Loucy (cell line): ENCODE measurements at regions not wholly inside any gene's neighbourhood (a gene's known extent, or its start where the extent isn't known, plus 50 kb on each side); places are given as distances from the start of the nearest gene placed in this dataset.

Source experiments
- H2AFZ ChIP-seq: fragments of 200-600 bp; sonication (generic); 2 replicates; pipeline ENCODE4 v1.6.0; 2016; ENCODE audit warnings: antibody characterized with exemption, mild to moderate bottlenecking, low read length, moderate library complexity
- H3F3A ChIP-seq: fragments of 200-600 bp; 2 replicates; pipeline ENCODE4 v1.6.0; 2016; ENCODE audit warnings: antibody characterized with exemption, low read depth, mild to moderate bottlenecking
- H3K27me3 ChIP-seq: fragments of 200-600 bp; sonication (generic); 2 replicates; pipeline ENCODE4 v1.6.1; 2014; ENCODE audit warnings: low read length, mild to moderate bottlenecking; ENCODE audit not compliant: insufficient read depth, poor library complexity, severe bottlenecking
- H3K36me3 ChIP-seq: fragments of 200-600 bp; sonication (generic); 2 replicates; pipeline ENCODE4 v1.6.1; 2016; ENCODE audit warnings: low read length; ENCODE audit not compliant: insufficient read depth
- H3K4me1 ChIP-seq: fragments of 200-600 bp; sonication (generic); 2 replicates; pipeline ENCODE4 v1.5.1; 2014; ENCODE audit warnings: low read length, mild to moderate bottlenecking; ENCODE audit not compliant: insufficient read depth, poor library complexity, severe bottlenecking
- H3K4me2 ChIP-seq: fragments of 200-600 bp; sonication (generic); 2 replicates; pipeline ENCODE4 v1.6.0; 2014; ENCODE audit warnings: antibody characterized with exemption, low read length, low read depth, mild to moderate bottlenecking; ENCODE audit not compliant: poor library complexity, severe bottlenecking
- H3K4me3 ChIP-seq: fragments of 200-600 bp; sonication (generic); 2 replicates; pipeline ENCODE4 v1.5.1; 2014; ENCODE audit warnings: low read length, mild to moderate bottlenecking, mixed read lengths; ENCODE audit not compliant: poor library complexity, severe bottlenecking
- H3K79me2 ChIP-seq: fragments of 200-600 bp; sonication (generic); 2 replicates; pipeline ENCODE4 v1.6.1; 2014; ENCODE audit warnings: low read length; ENCODE audit not compliant: insufficient read depth
- H3K9ac ChIP-seq: fragments of 200-600 bp; sonication (generic); 2 replicates; pipeline ENCODE4 v1.6.0; 2014; ENCODE audit warnings: mild to moderate bottlenecking, low read depth, low read length, moderate library complexity; ENCODE audit not compliant: poor library complexity, severe bottlenecking
- H3K9me2 ChIP-seq: fragments of 200-600 bp; sonication (generic); replicated peaks from 2 replicates; pipeline ENCODE4 v1.6.1; 2016; ENCODE audit warnings: low read depth, low read length, mixed read lengths
- H3K9me3 ChIP-seq: fragments of 200-600 bp; sonication (generic); 2 replicates; pipeline ENCODE4 v1.6.1; 2014; ENCODE audit warnings: mild to moderate bottlenecking, antibody characterized with exemption, low read length, low read depth; ENCODE audit not compliant: insufficient read depth
- H4K20me1 ChIP-seq: fragments of 200-600 bp; sonication (generic); 2 replicates; pipeline ENCODE4 v1.6.0; 2014; ENCODE audit warnings: antibody characterized with exemption, low read length, mild to moderate bottlenecking; ENCODE audit not compliant: insufficient read depth, poor library complexity, severe bottlenecking
- EZH2phosphoT487 ChIP-seq: fragments of 200-600 bp; IDR thresholded peaks from 2 replicates; pipeline ENCODE4 v1.6.1; 2018; ENCODE audit warnings: antibody characterized with exemption, mild to moderate bottlenecking, moderate library complexity, borderline replicate concordance
- TF ChIP-seq, protein P1 (sequence below): fragments of 200-600 bp; sonication (generic); conservative IDR thresholded peaks from 2 replicates; pipeline ENCODE4 v1.5.1; 2014; ENCODE audit warnings: mild to moderate bottlenecking, antibody characterized with exemption, low read length

DNA sequence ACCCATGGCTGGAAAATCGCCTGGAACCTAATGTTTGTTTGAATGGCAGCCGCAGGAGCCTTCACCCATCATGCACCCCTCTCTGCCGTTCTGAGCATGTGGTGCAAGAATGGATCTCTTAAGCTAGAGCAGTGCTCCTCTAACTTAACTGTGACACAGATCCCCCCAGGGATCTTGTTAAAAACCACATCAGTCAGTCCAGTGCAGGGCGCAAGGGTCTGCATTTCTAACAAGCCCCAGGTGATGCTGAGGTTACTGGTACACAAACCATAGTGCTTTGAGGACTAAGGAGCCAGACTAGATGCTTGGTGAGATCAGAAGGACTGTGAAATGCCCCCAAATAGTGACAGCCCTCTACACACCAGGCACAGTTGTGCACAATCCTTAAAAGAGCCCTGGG is 87.1 kb upstream of the KCTD1 start:
- Histone ChIP-seq H3K9ac (no peak overlapping the region), H3K27me3 (no peaks in the 10 kb centered on the region)

DNA sequence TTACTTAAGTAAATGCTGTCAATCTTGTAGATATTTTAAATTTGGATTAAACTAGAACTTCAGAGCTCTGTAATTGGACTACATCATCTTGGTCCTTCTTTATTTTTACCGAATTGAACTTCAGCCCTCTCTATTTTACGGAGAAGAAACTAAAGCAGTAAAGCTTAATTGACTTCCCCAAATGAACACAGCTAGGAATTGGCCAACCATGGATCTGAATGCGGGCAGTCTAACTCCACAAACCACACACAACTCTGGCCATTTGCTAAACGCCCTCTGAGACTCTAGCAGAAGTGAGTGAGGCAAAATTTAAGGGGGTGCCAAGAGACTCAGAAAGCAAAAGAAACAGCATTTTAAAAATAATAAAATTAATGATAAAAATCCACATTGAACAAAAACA is 86.3 kb upstream of the KCTD1 start:
- no peaks in the 10 kb centered on the region for H3K79me2 ChIP-seq
- H3K9ac ChIP-seq, result no peak overlapping the region
- TF ChIP-seq, protein P1, sequence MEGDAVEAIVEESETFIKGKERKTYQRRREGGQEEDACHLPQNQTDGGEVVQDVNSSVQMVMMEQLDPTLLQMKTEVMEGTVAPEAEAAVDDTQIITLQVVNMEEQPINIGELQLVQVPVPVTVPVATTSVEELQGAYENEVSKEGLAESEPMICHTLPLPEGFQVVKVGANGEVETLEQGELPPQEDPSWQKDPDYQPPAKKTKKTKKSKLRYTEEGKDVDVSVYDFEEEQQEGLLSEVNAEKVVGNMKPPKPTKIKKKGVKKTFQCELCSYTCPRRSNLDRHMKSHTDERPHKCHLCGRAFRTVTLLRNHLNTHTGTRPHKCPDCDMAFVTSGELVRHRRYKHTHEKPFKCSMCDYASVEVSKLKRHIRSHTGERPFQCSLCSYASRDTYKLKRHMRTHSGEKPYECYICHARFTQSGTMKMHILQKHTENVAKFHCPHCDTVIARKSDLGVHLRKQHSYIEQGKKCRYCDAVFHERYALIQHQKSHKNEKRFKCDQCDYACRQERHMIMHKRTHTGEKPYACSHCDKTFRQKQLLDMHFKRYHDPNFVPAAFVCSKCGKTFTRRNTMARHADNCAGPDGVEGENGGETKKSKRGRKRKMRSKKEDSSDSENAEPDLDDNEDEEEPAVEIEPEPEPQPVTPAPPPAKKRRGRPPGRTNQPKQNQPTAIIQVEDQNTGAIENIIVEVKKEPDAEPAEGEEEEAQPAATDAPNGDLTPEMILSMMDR, result no peak
- TF ChIP-seq EZH2phosphoT487, result no peak
- peaks cover 14% of the 10 kb centered on the region for H3K4me1 ChIP-seq
- no peaks in the 10 kb centered on the region for H3K36me3 ChIP-seq
- no peak overlapping the region for H2AFZ ChIP-seq
- H4K20me1 ChIP-seq, result no peaks in the 10 kb centered on the region
- H3K4me3 ChIP-seq, result no peak overlapping the region
- no peaks in the 10 kb centered on the region for H3K9me2 ChIP-seq
- H3K27me3 ChIP-seq, result no peaks in the 10 kb centered on the region
- no peaks in the 10 kb centered on the region for H3F3A ChIP-seq
- H3K9me3 ChIP-seq, result no peaks in the 10 kb centered on the region
- no peak overlapping the region for H3K4me2 ChIP-seq

More for the DNA sequence above, 87.1 kb upstream of the KCTD1 start:
- Histone ChIP-seq H3K4me2 (peak overlapping the region; percentile 61), H3K36me3 (no peaks in the 10 kb centered on the region), H3K9me2 (no peaks in the 10 kb centered on the region), H3K4me1 (peaks cover 14% of the 10 kb centered on the region), H3F3A (no peaks in the 10 kb centered on the region), H2AFZ (no peak overlapping the region), H3K9me3 (no peaks in the 10 kb centered on the region), H3K79me2 (no peaks in the 10 kb centered on the region), H4K20me1 (no peaks in the 10 kb centered on the region), H3K4me3 (peak overlapping the region; percentile 18)
- no peak for TF ChIP-seq EZH2phosphoT487
- TF ChIP-seq, protein P1, result no peak

DNA sequence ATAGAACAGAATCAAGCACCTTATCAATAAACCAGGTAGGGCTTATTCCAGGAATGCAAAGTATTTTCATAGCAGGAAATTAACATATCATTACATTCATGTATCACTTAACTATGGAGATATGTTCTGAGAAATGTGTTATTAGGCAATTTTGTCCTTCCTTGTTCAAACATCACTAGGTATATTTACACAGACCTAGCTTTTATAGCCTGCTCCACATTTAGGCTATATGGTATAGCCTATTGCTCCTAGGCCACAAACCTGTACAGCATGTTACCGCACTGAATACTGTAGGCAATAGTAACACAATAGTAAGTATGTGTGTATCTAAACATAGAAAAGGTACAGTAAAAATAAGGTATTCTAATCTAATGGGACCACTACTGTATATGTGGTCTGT is 82.8 kb upstream of the KCTD1 start:
- H2AFZ ChIP-seq, result no peak overlapping the region
- no peak overlapping the region for H3K4me3 ChIP-seq
- H3K79me2 ChIP-seq, result no peaks in the 10 kb centered on the region
- H3K36me3 ChIP-seq, result no peaks in the 10 kb centered on the region
- H3K9ac ChIP-seq, result no peak overlapping the region
- H3K27me3 ChIP-seq, result no peaks in the 10 kb centered on the region
- no peak overlapping the region for H3K4me2 ChIP-seq
- no peak for TF ChIP-seq EZH2phosphoT487
- H3K9me3 ChIP-seq, result 0 out of 2 replicates have a peak, but pooled peaks cover under 1% of the 10 kb centered on the region
- H3K4me1 ChIP-seq, result peaks cover 11% of the 10 kb centered on the region
- no peaks in the 10 kb centered on the region for H3F3A ChIP-seq
- H3K9me2 ChIP-seq, result no peaks in the 10 kb centered on the region
- H4K20me1 ChIP-seq, result no peaks in the 10 kb centered on the region

DNA sequence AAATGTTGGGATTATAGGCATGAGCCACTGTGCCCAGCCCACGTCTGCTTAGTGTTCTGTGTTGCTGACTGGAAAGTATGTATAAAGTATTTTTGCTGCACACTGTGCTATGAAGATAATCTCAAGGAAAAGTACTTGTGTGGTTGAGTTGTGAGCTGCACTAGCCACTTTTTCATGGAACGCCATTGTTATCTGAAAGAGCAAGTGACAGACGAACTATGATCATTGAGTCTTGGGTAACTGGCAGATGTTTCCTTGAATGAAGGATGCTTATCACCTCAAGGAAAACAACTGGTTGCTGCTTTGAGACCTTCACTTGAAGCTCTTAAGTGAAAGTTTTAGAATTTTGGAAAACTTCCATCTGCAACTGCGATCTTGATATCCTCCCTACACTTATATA is 82.2 kb upstream of the KCTD1 start:
- no peak for TF ChIP-seq EZH2phosphoT487
- TF ChIP-seq, protein P1, result no peak
- H3K9me3 ChIP-seq, result peaks cover 5% of the 10 kb centered on the region; the same call in 1 of the 2 replicates
- H3K4me2 ChIP-seq, result no peak overlapping the region
- H2AFZ ChIP-seq, result no peak overlapping the region
- no peaks in the 10 kb centered on the region for H3F3A ChIP-seq
- H3K9me2 ChIP-seq, result no peaks in the 10 kb centered on the region
- no peak overlapping the region for H3K9ac ChIP-seq
- H3K36me3 ChIP-seq, result no peaks in the 10 kb centered on the region
- H3K4me3 ChIP-seq, result no peak overlapping the region
- H3K4me1 ChIP-seq, result peaks cover 5% of the 10 kb centered on the region
- no peaks in the 10 kb centered on the region for H3K27me3 ChIP-seq
- H3K79me2 ChIP-seq, result no peaks in the 10 kb centered on the region
- no peaks in the 10 kb centered on the region for H4K20me1 ChIP-seq
